GM18502 (cell line): ENCODE measurements at regions not wholly inside any gene's neighbourhood (a gene's known extent, or its start where the extent isn't known, plus 50 kb on each side); places are given as distances from the start of the nearest gene placed in this dataset.
"Not testable (repeated sequence)": the region's sequence is repeated elsewhere in the genome, so short reads cannot be mapped to it uniquely, and the experiment has no call there.

Source experiments
- ATAC-seq: cut with Tn5 transposase; IDR thresholded peaks from one replicate; pipeline ENCODE4 v1.9.1; 2021; ENCODE audit warnings: mild to moderate bottlenecking; ENCODE audit not compliant: unreplicated experiment, poor library complexity

GRCh38 chr10:29830531-29831512 is 196.1 kb upstream of the SVIL start:
- no peak for ATAC-seq

GRCh38 chr10:29829776-29830175 is 195.0 kb upstream of the SVIL start:
- ATAC-seq, result no peak

GRCh38 chr10:29828956-29829355 is 194.2 kb upstream of the SVIL start:
- ATAC-seq, result no peak

- no peak for ATAC-seq
These were observed 193.7 kb upstream of the SVIL start for GRCh38 chr10:29828440-29828894.

- ATAC-seq, result no peak
These were observed 192.7 kb upstream of the SVIL start for GRCh38 chr10:29827512-29827911.

GRCh38 chr10:29826801-29827450 is 192.2 kb upstream of the SVIL start:
- no peak for ATAC-seq

- no peak for ATAC-seq
These were observed 191.4 kb upstream of the SVIL start for GRCh38 chr10:29826221-29826620.

GRCh38 chr10:29823553-29824080 is 188.8 kb upstream of the SVIL start:
- no peak for ATAC-seq

GRCh38 chr10:29820890-29821461 is 186.2 kb upstream of the SVIL start:
- no peak for ATAC-seq

- ATAC-seq, result no peak
These were observed 182.2 kb upstream of the SVIL start for GRCh38 chr10:29816801-29817558.

GRCh38 chr10:29815572-29815971 is 180.8 kb upstream of the SVIL start:
- ATAC-seq, result no peak

GRCh38 chr10:29811751-29812427 is 177.1 kb upstream of the SVIL start:
- ATAC-seq, result no peak

GRCh38 chr10:29810816-29811215 is 176.0 kb upstream of the SVIL start:
- no peak for ATAC-seq

- not testable (repeated sequence) for ATAC-seq
These were observed 175.5 kb upstream of the SVIL start for GRCh38 chr10:29810231-29810630.

GRCh38 chr10:29809383-29809782 is 174.6 kb upstream of the SVIL start:
- no peak for ATAC-seq

GRCh38 chr10:29807163-29807806 is 172.5 kb upstream of the SVIL start:
- ATAC-seq, result no peak

- ATAC-seq, result no peak
These were observed 171.6 kb upstream of the SVIL start for GRCh38 chr10:29806350-29806788.

GRCh38 chr10:29805134-29805723 is 170.5 kb upstream of the SVIL start:
- no peak for ATAC-seq
